ENCODE measurements at regions not wholly inside any gene's neighbourhood (a gene's known extent, or its start where the extent isn't known, plus 50 kb on each side); places are given as distances from the start of the nearest gene placed in this dataset.
"Not testable (repeated sequence)": the region's sequence is repeated elsewhere in the genome, so short reads cannot be mapped to it uniquely, and the experiment has no call there.

DNA sequence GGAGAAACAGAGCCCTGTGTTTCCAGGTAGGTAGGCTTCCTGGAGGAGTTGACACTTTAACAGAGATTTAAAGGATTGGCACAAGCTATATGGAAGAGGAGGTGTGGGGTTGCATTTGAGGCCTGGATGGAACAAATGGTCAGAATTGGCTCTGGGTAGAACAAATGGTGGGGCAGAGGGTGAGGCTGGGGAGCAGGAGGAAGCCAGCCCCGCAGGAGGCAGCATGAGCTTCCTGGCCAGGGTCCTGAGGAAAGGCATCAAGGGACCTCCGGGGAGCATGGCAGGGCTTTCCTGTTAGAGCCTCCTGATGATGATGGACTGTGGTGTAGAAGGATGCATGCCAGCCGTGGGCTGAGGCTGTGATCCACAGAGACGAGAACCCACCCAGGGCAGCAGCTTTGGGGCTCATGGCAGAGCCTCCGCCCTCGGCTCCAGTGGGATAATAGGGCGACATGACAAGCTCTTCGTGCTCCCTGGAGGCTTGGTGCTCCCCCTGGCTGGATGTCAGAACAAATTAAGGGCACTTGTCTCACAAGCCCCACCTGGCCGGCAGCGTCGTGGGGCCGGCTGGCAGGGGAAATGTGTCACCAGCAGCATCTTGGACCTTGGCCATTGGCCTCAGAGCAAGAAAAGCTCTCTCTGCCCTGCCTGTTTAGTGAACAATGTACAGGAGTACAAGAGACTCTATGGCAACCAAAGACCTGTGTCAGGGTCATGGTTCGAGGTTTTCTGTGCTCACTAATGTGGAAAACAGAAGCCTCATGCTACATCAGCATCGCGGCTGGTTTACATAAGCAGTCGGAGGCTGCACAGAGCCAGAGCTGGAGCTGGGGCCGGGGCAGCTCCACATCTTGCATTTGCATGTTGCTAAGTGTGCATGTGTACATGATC lies 153.5 kb downstream of the MYCN start:
- no peak for DNase-seq (ENCODE audit: low read depth)
- no peak overlapping the region for H3K4me3 ChIP-seq (ENCODE audit: low read length)
- TF ChIP-seq, protein P1, sequence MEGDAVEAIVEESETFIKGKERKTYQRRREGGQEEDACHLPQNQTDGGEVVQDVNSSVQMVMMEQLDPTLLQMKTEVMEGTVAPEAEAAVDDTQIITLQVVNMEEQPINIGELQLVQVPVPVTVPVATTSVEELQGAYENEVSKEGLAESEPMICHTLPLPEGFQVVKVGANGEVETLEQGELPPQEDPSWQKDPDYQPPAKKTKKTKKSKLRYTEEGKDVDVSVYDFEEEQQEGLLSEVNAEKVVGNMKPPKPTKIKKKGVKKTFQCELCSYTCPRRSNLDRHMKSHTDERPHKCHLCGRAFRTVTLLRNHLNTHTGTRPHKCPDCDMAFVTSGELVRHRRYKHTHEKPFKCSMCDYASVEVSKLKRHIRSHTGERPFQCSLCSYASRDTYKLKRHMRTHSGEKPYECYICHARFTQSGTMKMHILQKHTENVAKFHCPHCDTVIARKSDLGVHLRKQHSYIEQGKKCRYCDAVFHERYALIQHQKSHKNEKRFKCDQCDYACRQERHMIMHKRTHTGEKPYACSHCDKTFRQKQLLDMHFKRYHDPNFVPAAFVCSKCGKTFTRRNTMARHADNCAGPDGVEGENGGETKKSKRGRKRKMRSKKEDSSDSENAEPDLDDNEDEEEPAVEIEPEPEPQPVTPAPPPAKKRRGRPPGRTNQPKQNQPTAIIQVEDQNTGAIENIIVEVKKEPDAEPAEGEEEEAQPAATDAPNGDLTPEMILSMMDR (IDR thresholded peaks at IDR 0.05; ENCODE audit: insufficient read depth, low read depth, low read length, missing control alignments) = no peak

DNA sequence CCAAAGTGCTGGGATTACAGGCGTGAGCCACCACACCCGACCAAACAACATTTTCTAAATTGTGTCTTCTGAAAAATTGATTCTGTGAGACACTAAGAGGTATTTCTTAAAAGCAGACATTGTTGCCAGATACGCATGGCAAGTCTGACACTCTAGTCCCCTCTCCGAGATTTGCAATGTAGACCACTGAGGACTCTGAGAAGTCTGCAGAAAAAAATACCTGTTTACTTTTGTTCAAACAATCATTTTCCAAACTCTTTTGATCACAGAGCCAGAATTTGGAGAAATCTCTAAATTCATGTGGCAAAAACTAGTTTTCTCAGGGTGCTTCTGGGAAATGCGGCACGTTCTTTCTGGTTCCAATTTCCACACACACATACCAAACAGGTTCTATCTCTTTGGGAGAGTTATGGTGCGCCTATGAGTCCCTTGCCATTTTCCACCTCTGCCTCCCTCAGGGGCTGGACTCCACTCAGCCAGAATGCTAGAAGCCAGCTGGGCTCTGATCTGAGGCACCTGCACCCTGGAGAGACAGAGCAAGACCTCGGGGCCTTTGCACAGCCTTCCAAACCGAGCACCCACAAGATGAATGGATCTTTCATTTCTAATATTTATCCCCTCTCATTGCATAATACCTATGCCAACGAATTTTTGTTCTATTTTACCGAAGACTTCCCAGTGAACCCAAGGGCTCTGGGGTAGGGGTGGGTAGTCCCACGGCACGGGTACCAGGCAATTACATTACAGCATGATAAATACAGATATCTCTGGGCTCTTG lies 152.7 kb downstream of the MYCN start:
- H3K4me3 ChIP-seq (ENCODE audit: low read length) = no peak overlapping the region
- TF ChIP-seq, protein P1 (IDR thresholded peaks at IDR 0.05; ENCODE audit: insufficient read depth, low read depth, low read length, missing control alignments) = no peak
- DNase-seq (ENCODE audit: low read depth) = no peak

DNA sequence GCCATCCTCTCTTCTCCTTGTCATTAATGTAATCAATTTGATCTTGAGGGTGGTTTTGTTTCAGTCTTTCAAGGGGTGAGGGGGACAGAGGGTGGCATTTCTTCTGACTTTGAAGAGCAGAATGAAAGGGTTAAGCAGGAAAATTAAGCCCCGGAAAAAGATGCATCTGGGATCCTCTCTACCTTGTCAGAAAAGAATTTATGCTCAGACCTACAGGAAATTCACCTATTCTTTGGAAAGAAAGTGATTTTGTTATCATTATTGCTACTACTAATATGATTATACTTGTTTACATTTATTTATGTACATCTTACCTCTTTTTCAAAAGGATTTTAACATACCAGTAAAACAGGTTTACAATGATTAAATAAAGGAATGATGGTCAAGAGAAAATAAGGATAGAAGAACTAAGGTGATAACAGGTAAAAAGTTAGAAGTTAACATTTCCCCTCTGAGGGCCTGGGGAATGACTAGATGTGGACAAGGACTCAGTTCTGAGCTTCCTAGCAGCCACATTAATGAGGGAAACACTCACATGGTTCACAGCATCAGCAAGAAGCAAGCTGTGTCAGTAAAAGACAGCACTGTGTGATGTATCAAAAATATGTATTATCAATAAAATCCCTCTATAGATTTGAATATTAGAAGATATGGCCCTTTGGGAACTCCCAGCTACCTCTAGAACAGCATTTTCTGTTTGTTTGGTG lies 151.4 kb downstream of the MYCN start:
- TF ChIP-seq, protein P1 (IDR thresholded peaks at IDR 0.05; ENCODE audit: insufficient read depth, low read depth, low read length, missing control alignments) = no peak
- no peak overlapping the region for H3K4me3 ChIP-seq (ENCODE audit: low read length)
- no peak for DNase-seq (ENCODE audit: low read depth)

DNA sequence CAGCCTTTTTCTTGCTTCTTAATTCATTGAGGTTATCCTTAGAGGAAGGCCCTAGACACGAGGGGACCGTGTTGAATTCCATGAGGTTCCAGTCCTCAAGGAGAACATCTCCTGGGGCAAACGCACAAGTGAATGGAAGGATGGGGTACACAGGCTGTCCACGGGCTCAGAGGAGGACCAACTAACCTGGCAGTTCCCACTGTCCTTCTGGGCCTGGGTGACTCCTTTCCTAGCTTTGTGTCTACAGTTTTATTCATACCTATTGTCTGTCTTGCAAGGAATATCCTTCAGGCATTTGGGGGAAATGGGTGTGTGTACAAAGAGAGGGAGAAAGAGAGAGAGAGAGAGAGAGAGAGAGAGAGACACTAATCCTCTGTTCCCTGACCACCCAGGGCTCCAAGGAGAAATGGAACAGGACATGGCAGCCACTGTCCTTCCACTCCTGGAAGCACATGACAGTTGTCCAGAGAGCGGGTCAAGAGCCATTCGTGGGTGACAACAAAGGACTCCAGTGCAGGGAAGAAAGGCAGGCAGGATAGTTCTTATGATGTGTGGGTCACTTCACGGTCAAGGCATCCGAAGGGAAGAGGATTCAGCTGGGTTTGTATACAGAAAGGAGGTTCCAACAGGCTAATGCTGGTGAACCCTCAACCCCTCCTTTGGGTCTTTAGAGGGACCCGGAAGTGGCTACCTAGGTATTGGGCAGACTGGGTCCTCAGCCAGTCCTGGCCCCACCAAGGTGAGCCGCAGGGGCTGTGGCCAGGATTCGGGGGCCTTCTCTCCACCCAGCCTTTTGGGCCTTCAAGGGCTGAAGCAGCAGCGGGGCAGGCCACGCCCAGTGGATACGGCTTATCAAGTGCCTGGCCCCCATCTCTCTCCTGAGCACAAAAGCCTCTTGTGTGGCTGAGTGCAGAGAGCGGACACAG lies 150.6 kb downstream of the MYCN start:
- TF ChIP-seq, protein P1 (IDR thresholded peaks at IDR 0.05; ENCODE audit: insufficient read depth, low read depth, low read length, missing control alignments) = no peak
- H3K4me3 ChIP-seq (ENCODE audit: low read length) = no peak overlapping the region
- no peak for DNase-seq (ENCODE audit: low read depth)

DNA sequence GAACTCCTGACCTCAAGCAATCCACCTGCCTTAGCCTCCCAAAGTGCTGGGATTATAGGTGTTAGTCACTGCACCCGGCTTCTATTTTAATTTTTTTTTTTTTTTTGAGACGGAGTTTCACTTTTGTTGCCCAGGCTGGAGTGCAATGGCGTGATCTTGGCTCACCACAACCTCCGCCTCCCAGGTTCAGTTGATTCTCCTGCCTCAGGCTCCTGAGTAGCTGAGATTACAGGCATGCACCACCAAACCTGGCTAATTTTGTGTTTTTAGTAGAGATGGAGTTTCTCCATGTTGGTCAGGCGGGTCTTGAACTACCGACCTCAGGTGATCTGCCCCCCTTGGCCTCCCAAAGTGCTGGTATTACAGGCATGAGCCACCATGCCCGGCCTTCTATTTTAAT lies 149.1 kb downstream of the MYCN start:
- DNase-seq (ENCODE audit: low read depth); H3K4me3 ChIP-seq (ENCODE audit: low read length): not testable (repeated sequence)

DNA sequence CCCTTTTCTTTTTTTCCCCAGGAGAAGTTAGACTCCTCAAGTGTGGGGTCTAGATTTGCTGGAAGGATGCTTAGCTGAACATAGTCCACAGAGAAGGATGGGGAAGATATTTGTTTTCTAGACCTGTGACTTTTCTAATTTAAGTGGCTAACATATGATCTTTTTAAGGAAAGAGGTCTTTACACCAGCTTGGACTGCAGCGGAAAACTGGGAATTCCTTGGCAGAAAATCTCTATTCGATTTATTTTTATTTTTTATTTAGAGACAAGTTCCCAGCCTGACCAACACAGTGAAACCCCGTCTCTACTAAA lies 148.4 kb downstream of the MYCN start:
- DNase-seq (ENCODE audit: low read depth) = no peak
- H3K4me3 ChIP-seq (ENCODE audit: low read length) = no peak overlapping the region
- TF ChIP-seq, protein P1 (IDR thresholded peaks at IDR 0.05; ENCODE audit: insufficient read depth, low read depth, low read length, missing control alignments) = no peak

Data from epithelial cell of esophagus (primary cell).